D341Med (cell line): ENCODE measurements at regions not wholly inside any gene's neighbourhood (a gene's known extent, or its start where the extent isn't known, plus 50 kb on each side); places are given as distances from the start of the nearest gene placed in this dataset.

ENCODE experiments used
- DNase-seq: peaks from one replicate; pipeline ENCODE4 v3.0.0; 2012; ENCODE audit warnings: low spot score

GRCh38 chr20:20933142-20933958 is 172.8 kb downstream of the LINC00237 start:
- no peak for DNase-seq

GRCh38 chr20:20932156-20932555 is 174.0 kb downstream of the LINC00237 start:
- no peak for DNase-seq

GRCh38 chr20:20931632-20932031 is 174.5 kb downstream of the LINC00237 start:
- DNase-seq, result no peak

GRCh38 chr20:20931024-20931423 is 175.1 kb downstream of the LINC00237 start:
- DNase-seq, result no peak

- DNase-seq, result no peak
These were observed 175.7 kb downstream of the LINC00237 start for GRCh38 chr20:20930500-20930899.

- DNase-seq, result no peak
These were observed 176.8 kb downstream of the LINC00237 start for GRCh38 chr20:20929341-20929740.

- no peak for DNase-seq
These were observed 179.8 kb downstream of the LINC00237 start for GRCh38 chr20:20926222-20926905.

- DNase-seq, result no peak
These were observed 185.7 kb downstream of the LINC00237 start for GRCh38 chr20:20920433-20920832.

GRCh38 chr20:20915844-20916243 is 190.3 kb downstream of the LINC00237 start:
- DNase-seq, result no peak

- no peak for DNase-seq
These were observed 192.0 kb upstream of the RALGAPA2 start for GRCh38 chr20:20904501-20904831.

- no peak for DNase-seq
These were observed 191.5 kb upstream of the RALGAPA2 start for GRCh38 chr20:20903773-20904500.

- DNase-seq, result no peak
These were observed 185.5 kb upstream of the RALGAPA2 start for GRCh38 chr20:20897922-20898321.

- no peak for DNase-seq
These were observed 184.7 kb upstream of the RALGAPA2 start for GRCh38 chr20:20897145-20897544.

- DNase-seq, result no peak
These were observed 184.2 kb upstream of the RALGAPA2 start for GRCh38 chr20:20896606-20897005.

- no peak for DNase-seq
These were observed 183.1 kb upstream of the RALGAPA2 start for GRCh38 chr20:20895537-20895936.

- DNase-seq, result no peak
These were observed 182.3 kb upstream of the RALGAPA2 start for GRCh38 chr20:20894753-20895152.

GRCh38 chr20:20894280-20894679 is 181.8 kb upstream of the RALGAPA2 start:
- DNase-seq, result no peak

GRCh38 chr20:20892328-20892727 is 179.9 kb upstream of the RALGAPA2 start:
- DNase-seq, result no peak

- no peak for DNase-seq
These were observed 178.3 kb upstream of the RALGAPA2 start for GRCh38 chr20:20890751-20891150.

- DNase-seq, result no peak
These were observed 176.5 kb upstream of the RALGAPA2 start for GRCh38 chr20:20888936-20889335.

GRCh38 chr20:20888266-20888656 is 175.8 kb upstream of the RALGAPA2 start:
- DNase-seq, result no peak

- no peak for DNase-seq
These were observed 175.3 kb upstream of the RALGAPA2 start for GRCh38 chr20:20887593-20888265.
